Central memory CD4-positive, alpha-beta T cell (primary cell): ENCODE measurements at regions not wholly inside any gene's neighbourhood (a gene's known extent, or its start where the extent isn't known, plus 50 kb on each side); places are given as distances from the start of the nearest gene placed in this dataset.
"Not testable (repeated sequence)": the region's sequence is repeated elsewhere in the genome, so short reads cannot be mapped to it uniquely, and the experiment has no call there.

Experiments used
- DNase-seq: peaks from one replicate; pipeline ENCODE4 v3.0.0; 2022

DNA sequence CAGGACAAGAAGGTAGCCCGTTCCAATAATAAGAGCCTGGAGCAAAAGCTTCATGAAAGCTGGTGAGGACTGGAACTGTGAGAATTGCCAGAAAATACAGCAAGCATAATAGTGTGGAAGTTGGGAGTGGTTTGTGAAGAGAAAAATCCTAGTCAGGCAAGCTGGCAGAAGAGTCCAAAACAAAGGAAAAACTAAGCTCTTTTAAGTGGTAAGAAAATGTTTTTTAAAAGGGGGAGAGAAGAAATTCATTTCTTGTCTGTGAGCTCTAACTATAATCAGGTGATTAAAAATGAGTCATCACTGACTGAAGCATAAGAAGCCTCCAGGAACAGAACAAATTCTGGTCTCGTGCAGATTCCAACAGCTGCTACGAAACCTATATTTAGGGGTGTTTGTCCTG, 102.6 kb downstream of the CAAP1 start:
- no peak for DNase-seq

DNA sequence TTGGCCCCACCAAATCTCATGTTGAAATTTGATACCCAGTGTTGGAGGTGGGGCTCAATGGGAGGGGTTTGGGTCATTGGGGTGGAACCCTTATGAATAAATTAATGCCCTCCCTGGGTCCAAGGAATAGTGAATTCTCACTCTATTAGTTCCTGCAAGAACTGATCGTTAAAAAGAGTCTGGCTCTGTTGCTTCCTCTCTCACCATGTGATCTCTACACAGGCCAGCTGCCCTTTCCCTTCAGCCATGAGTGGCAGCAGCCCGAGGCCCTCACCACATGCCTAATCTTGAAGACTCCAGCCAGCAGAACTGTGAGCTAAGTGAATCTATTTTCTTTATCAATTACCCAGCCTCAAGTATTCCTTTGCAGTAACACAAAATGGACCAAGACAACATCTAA, 106.0 kb downstream of the CAAP1 start:
- DNase-seq, result no peak

DNA sequence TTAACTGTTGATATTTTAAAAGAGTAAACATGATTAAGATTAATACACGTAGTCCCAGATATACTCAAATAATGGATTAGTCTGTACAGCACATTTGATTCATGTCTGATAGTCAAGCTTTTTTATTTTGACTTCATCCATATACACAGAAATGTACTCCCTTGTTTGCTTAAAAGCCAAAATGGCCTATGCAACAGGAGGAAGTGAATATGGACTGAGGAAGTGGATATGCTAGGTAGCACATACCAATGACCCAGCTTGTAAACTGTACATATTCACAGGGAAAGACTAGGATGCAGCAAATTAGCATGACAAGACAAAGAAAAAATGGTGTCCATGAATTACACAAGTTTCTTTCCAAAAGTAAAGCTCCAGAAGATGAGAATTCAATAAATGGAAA, 109.7 kb downstream of the CAAP1 start:
- DNase-seq, result no peak

DNA sequence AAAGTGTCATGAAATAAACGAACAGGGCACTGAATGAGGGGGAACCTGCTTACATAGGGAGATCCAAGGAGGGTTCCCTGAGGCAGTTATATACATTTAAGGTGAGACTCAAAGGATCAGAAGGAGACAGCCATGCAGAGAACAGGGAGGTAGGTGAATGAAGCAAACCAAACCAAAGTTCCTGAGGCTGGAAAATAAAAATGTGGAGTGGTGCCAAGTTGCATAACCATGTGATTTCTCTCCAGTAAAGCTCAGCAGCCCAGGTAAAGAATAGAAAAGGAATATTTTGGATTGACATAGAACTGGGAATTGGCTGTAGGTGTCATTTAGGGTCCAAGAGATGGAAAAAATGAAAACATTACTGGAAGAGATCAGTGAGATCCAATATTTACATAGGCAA, 110.7 kb downstream of the CAAP1 start:
- no peak for DNase-seq

DNA sequence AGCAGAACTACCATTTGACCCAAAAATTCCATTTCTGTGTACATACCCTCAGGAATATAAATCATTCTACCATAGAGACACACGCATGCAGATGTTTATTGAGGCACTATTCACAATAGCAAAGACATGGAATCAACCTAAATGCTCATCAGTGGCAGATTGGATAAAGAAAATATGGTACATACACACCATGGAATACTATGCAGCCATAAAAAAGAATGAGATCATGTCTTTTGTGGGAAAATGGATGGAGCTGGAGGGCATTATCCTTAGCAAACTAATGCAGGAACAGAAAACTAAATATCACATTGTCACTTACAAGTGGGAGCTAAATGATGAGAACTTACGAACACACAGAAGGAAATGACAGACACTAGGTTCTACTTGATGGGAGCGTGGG, 112.3 kb downstream of the CAAP1 start:
- DNase-seq, result not testable (repeated sequence)

DNA sequence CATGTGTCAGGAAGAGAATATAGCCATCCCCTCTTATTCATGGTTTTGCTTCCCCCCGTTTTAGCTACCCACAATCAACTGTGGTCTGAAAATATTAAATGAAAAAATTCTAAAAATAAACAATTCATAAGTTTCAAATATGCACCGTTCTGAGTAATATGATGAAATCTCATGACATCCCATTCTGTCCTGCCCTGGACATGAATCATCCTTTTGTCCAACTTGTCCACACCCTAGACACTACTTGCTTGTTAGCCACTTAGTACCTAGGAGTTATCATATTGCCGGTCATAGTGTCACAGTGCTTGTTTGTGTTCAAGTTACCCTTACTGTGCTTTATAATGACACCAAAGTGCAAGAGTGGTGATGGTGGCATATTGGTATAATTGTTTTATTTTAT, 113.5 kb downstream of the CAAP1 start:
- no peak for DNase-seq

DNA sequence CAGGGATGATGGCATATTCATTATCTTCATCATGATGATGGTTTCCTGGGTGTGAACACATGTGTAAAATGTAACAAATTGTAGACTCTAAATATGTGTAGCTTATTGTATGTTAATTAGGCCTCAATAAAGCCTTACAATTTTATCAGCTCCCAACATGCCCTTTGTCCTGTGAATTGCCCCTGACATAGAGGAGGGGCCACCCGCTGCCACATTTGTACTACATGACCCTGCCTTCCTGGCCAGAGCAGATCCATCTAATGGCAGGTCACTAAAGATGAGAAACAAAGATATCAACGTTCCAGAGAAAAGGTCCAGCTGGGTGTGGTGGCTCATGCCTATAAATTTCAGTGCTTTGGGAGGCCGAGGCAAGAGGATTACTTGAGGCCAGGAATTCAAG, 117.2 kb downstream of the CAAP1 start:
- DNase-seq, result no peak

DNA sequence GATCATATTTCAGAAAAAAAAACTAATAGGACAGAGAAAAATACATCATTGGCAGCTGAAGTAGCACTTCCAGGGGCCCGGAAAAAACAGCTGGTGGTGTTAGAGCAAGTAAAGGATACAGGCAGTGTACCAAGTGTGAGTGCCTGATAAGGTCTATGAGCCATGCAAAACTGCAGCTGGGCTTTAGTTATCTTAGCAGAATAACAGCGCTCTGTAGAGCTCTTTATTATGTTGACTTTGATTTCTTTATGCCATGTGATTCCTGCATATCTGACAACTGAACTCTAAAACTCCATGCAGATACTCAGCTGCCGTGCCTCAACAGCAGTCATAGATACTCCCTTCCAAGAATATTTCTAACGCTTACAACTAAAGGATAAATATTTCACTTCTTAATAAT, 119.5 kb downstream of the CAAP1 start:
- no peak for DNase-seq

DNA sequence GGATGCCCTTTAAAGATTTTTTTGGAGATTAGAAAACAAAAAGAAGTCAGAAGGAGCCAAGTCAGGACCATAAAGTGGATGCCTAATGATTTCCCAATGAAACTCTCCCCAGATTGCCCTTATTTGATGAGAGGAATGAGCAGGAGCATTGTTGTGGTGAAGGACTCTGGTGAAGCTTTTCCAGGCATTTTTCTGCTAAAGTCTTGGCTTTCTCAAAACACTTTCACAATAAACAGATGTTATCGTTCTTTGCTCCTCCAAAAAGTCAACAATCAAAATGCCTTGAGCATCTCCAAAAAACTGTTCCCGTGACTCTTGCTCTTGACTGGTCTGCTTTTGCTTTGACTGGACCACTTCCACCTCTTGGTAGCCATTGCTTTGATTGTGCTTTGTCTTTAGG, 121.8 kb downstream of the CAAP1 start:
- no peak for DNase-seq

DNA sequence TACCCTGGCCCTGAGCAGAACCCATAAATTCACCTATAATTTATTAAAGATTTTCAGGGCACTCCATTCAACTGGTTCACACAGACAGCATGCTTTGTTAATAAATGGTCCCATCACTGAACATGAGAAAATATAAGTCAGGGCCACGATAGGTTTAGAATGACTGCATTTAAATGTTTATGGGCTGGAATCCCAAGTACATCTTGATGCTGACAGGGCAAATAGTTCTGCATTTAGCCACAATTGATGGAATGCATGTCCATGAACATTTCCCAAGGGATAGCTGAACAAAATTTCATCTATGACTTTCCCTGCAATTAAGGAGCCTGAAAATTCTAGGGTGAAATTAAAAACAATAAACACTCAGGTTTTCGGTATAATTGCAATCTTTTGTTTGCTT, 124.5 kb downstream of the CAAP1 start:
- no peak for DNase-seq

DNA sequence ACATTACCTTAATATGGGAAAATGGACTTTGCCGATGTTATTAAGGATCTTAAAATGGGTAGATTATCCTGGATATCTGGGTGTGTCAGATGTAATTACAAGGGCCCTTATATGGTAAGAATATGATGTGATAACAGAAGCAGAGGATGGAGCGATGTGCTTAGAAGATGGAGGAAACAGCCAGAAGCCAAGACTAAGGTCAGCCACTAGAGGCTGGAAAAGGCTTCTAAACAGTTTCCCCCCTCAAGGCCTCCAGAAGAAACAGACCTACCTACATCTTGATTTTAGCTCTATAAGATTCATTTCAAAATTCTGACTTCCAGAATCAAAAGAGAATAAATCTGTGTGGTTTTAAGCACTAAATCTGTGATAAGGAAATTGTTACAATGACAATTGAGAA, 131.9 kb downstream of the CAAP1 start:
- DNase-seq, result no peak

DNA sequence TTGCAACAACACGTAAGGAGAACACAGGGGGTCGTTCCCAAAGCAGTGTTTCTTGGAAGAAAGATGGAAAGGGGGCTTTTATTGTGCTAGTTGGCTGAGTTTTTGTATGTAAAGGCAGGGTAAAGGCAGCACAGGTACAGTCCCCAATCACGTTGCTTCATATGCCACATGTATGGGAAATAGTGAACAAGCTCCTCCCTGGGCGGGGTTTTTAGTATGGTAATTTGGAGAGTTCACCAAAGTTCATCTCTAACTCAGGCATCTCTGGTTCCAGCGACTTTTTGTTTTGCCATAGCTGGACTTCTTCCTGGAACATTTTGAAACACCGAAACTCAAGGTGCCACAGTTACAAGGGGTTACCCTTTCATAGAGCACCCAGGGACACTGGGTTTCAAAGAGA, 133.9 kb downstream of the CAAP1 start:
- DNase-seq, result no peak

DNA sequence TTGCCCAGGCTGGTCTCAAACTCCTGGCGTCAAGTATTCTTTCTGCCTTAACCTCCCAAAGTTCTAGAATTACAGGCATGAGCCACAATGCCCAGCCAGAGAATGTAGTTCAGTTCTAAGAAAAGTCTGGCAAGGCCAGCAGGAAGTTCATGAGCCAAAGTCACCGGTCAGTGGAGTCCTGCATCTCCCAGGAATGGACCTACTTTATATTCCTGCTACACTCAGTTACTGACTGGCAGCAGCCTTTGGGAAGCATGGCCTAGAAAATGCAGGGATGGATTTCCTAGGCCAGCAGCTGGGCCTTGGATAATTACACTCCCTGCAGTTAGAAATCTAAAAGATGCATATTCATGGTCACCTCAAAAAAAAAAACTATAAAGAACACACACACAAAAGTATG, 135.7 kb downstream of the CAAP1 start:
- DNase-seq, result no peak

DNA sequence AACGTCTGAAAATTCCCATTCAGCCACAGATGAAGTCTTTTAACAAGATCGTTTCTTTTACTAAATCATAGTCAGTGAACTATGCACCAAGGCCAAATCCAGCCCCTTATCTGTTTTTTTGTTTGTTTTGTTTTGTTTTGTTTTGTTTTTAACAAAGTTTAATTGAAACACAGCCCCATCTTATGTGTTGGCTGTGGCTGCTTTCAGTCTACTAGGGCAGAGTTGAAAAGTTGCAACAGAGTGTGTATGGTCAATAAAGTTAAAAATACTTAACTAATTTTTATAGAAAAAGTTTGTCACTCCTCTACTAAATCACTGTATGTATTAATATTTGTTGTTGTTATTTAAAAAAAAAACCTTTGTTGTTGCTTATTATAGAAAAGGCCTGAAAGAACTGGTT, 137.1 kb downstream of the CAAP1 start:
- DNase-seq, result no peak

DNA sequence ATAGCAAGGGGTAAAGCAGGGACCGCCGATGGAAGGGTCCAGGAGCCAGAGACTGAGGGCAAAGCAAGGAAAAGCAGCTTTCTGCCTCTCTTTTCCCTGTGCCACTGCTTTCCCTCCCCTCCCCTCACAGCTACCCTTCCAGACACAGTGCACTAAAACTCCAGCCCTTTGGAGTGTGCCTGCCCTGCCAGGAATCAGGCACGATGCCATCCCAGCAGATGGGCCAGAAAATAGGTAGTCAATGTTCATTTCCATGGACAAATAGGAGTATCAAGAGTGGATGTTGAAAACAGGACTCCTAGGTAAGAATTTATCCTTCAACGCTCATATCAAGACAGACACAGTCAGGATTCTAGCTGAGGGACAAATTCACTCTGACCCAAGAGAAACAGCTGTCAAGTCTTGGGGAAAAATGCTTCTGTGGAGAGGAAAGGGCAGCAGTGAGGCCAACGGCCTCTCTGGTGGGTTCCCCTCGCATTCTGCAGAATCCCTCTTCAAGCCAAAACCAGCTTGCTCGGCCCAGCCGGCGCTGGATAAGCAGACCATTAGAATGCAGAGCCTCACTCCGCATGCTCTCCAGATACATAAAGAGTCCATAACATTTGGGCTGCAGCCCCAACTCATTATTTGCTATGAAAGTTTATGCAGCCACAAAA, 138.0 kb downstream of the CAAP1 start:
- no peak for DNase-seq

DNA sequence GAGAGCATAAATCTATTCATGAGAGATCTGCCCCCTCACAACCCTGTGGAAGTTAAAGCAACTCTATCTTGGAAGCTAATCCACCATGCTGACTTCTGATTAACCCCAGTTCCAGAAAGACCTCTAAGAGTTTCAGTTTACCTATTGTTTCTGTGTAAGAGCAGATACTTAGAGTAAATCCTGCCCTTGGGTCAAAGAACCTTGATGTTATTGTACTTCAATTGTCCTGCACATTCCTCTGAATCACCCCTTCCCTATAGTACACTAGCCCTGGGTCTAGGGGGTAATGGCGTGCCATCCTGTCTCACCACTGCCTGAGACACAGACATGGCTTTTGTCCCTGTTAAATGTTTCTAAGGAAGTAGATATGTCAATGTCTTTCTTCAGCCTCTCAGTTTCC, 138.6 kb downstream of the CAAP1 start:
- no peak for DNase-seq

DNA sequence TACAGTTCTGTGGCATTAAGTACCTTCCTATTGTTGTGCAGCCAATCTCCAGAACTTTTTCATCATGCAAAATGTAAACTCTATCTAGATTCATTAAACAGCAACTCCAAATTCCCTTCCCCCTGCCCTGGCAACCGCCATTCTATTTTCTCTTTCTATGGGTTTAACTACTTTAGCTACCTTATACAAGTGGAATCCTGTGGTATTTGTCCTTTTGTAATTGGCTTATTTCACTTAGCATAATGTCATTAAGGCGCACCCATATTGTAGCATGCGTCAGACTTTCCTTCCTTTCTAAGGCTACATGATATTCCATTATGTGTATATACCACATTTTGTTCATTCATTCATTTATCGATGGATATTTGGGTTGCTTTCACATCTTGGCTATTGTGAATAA, 142.4 kb downstream of the CAAP1 start:
- DNase-seq, result no peak

DNA sequence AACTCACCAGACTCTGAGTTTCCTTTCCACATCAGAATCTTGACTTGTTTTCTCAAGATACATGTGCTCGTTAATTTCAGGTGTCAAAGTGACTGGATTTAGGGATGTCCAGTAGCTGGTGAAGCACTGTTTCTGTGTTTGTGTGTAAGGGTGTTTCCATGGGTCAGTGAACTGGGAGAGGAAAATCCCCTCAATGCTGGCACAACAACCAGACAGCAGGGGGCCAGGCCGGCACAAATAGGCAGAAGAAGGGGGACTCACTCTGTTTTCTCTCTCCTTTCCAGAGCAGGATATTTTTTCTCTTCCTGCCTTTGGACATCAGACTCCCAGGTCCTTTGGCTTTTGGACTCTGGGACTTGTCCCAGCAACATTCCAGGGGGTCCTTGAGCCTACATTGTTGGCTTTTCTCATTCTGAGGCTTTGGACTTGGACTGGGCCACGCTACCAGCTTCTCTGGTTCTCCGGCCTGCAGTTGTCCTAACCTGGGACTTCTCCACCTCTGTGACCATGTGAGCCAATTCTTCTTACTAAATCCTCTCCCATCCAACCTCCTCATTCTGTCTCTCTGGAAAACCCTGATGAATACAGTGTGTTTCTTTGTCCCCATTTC, 144.0 kb downstream of the CAAP1 start:
- no peak for DNase-seq

DNA sequence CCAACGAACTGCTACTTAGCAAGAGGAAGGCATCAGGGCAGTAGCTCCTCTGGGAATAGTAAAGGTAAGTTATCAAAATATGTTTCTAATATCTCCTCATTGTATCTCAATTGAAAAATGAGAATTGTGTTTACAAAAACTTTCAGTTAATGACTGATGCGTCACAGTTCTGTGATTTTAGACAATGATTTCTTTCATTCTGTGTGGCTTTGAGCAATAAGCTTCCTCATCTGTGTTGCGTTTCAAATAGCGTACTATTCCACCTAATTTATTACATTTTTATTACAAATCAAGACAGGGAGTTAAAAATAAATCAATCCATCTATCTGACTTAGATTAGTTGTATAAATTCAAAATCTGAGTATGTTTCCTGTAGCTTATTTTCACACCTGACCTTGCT, 145.0 kb downstream of the CAAP1 start:
- no peak for DNase-seq

DNA sequence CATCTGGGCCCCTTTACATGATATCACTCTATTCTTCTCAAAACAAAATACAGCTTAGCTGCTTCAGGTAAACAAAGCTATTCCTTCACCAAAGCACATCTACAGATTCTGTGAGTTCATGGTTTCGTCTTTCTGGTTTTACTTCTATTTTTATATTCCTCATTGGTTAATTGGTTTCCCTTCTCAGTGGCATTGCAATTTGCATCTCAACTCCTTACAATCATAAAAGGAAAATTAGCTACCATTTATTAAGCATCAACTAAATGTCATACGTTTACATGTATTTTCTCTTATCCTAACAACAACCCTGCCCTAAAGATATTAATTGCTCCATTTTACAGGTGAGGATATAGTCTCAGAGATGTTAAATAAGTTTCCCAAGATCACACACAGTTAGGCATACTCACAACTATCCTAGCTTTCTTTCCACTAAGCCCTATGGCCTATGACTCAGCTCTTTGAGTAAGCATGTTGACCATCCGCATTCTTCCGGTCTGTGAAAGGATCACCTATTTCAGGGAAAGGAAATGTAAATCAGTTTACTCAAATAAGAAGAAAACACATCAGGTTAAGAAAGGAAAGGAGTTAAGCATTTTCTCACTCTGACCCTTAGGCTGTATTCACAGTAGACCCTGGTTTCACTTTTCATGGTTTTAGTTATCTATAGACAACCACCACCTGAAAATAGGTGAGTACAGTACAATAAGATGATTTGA, 146.1 kb downstream of the CAAP1 start:
- no peak for DNase-seq

DNA sequence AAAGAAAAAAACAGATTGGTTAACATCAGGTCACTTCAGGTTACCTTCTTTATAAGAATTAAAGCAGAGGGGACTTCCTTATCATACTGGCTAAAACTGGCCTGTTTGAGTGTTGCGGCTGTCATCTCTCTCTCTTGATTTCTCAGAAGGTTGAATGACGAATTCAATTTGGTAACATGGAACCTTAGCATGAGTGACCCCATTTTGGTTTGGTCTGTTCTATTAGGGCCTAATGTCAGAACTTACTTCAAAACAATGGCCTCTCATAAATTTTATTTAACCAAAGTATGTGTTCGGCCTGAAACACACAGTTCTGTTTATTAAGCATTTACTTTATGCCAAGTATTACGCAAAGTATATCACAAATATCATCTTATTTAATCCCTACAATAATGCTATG, 147.5 kb downstream of the CAAP1 start:
- DNase-seq, result no peak

DNA sequence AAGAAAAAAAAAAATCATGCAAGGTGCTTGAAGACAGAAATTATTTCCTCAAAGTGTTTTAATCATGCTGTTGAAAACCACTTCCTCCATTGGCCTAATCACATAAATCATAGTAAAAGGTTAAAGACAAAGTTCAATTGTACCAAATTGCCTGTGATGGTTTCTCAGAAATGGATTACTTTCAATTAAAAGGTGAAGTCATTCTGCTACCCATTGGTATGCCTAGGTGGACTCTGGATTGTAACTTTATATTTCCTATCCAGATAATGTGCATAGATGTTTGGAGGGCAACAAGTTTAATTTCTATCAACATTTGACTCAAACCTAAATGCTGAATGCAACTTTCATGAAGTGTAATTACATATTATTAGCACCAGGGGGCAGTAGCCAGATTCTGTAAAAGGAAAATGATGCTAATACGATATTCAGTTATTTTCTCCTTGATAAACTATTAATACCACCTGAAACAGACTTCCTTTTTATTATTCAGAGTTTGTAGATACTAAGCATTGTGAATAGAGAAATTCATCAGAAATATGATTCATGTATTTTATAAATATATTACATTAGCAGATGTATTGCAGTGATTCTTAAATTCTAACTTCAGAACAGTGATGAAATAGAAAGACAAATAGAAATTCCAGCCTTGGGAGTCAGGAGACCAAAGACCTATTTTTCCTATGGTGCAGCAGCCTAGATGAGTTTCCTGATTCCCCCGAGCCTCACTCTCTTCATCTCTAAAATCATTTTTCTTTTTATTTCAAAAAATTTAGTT, 148.2 kb downstream of the CAAP1 start:
- peak; percentile 1 for DNase-seq

DNA sequence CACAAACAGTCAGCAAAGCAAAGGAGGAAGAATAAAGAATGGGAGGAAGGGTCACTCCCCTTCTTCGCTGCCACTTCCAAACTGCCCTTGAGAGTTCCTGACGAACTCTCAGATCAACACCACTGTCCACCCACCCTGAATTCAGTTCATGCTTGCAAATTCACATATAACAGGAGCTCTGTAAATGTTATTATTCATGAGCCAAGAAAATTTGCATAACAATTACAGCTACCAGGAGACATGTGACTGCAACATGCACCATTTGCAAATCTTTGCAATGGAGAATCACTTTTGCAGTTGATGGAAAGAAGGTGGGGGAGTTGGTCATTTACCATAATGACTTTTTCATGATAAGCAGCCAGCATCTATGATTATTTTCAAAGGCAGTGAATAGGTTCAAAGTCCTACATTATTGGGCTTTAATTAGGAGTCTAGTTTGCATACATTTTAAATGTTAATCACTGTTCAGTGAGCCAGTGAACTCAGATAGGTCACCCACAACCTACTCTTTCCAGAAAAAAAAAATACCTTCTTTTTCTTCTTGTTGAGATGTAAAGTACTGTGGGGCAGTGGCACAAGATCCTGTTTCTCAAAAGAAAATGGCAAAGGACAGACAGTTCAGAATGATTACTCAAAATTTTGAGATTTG, 149.7 kb downstream of the CAAP1 start:
- DNase-seq, result no peak
